Activated T-helper 17 cell treated with anti-CD3 and anti-CD28 coated beads, Interleukin-2, amount 50 U/mL, for 72 hours (primary cell): ENCODE measurements at regions not wholly inside any gene's neighbourhood (a gene's known extent, or its start where the extent isn't known, plus 50 kb on each side); places are given as distances from the start of the nearest gene placed in this dataset.

Experiments used
- ATAC-seq: fragments of 150-1000 bp; cut with Tn5 transposase; replicated peaks from 2 replicates; pipeline ENCODE4 v1.10.0; 2021; ENCODE audit warnings: mild to moderate bottlenecking, moderate library complexity
- H3K27ac Mint-ChIP-seq: one replicate; pipeline ENCODE4 v1.8.0; 2022; ENCODE audit warnings: mixed read lengths
- H3K27me3 Mint-ChIP-seq: one replicate; pipeline ENCODE4 v1.8.0; 2022; ENCODE audit warnings: mixed read lengths
- H3K36me3 Mint-ChIP-seq: one replicate; pipeline ENCODE4 v1.8.0; 2022; ENCODE audit warnings: low read depth, mild to moderate bottlenecking, mixed read lengths
- H3K4me1 Mint-ChIP-seq: one replicate; pipeline ENCODE4 v1.8.0; 2022; ENCODE audit warnings: mixed read lengths
- H3K4me3 Mint-ChIP-seq: one replicate; pipeline ENCODE4 v1.8.0; 2022; ENCODE audit warnings: mild to moderate bottlenecking, mixed read lengths
- H3K9me3 Mint-ChIP-seq: one replicate; pipeline ENCODE4 v1.8.0; 2022; ENCODE audit warnings: mixed read lengths

- ATAC-seq: no peak
- Mint-ChIP-seq H3K27ac (no peak overlapping the region), H3K4me1 (no peaks in the 10 kb centered on the region), H3K27me3 (no peaks in the 10 kb centered on the region), H3K4me3 (no peak overlapping the region), H3K9me3 (peaks cover 24% of the 10 kb centered on the region), H3K36me3 (no peaks in the 10 kb centered on the region)
Observed at GRCh38 chr3:116930786-116931185, 221.2 kb downstream of the TUSC7 start.

GRCh38 chr3:116939091-116939490 is 229.5 kb downstream of the TUSC7 start:
- Mint-ChIP-seq H3K4me1 (no peaks in the 10 kb centered on the region), H3K27me3 (no peaks in the 10 kb centered on the region), H3K4me3 (no peak overlapping the region), H3K9me3 (peaks cover 18% of the 10 kb centered on the region), H3K36me3 (no peaks in the 10 kb centered on the region), H3K27ac (no peak overlapping the region)
- no peak for ATAC-seq

GRCh38 chr3:116939550-116939949 is 230.0 kb downstream of the TUSC7 start:
- Mint-ChIP-seq H3K4me3 (no peak overlapping the region), H3K27me3 (no peaks in the 10 kb centered on the region), H3K27ac (no peak overlapping the region), H3K4me1 (no peaks in the 10 kb centered on the region), H3K9me3 (peaks cover 18% of the 10 kb centered on the region), H3K36me3 (no peaks in the 10 kb centered on the region)
- ATAC-seq: no peak

GRCh38 chr3:116940719-116941118 is 231.1 kb downstream of the TUSC7 start:
- H3K4me3 Mint-ChIP-seq: no peak overlapping the region
- peaks cover 15% of the 10 kb centered on the region for H3K9me3 Mint-ChIP-seq
- no peaks in the 10 kb centered on the region for H3K4me1 Mint-ChIP-seq
- ATAC-seq: no peak
- no peaks in the 10 kb centered on the region for H3K36me3 Mint-ChIP-seq
- no peaks in the 10 kb centered on the region for H3K27me3 Mint-ChIP-seq
- no peak overlapping the region for H3K27ac Mint-ChIP-seq

GRCh38 chr3:116946376-116946775 is 236.8 kb downstream of the TUSC7 start:
- peaks cover 15% of the 10 kb centered on the region for H3K9me3 Mint-ChIP-seq
- H3K4me3 Mint-ChIP-seq: no peak overlapping the region
- H3K27me3 Mint-ChIP-seq: no peaks in the 10 kb centered on the region
- H3K27ac Mint-ChIP-seq: no peak overlapping the region
- no peaks in the 10 kb centered on the region for H3K4me1 Mint-ChIP-seq
- ATAC-seq: no peak
- H3K36me3 Mint-ChIP-seq: no peaks in the 10 kb centered on the region

- no peak overlapping the region for H3K27ac Mint-ChIP-seq
- no peaks in the 10 kb centered on the region for H3K27me3 Mint-ChIP-seq
- H3K4me3 Mint-ChIP-seq: no peak overlapping the region
- no peaks in the 10 kb centered on the region for H3K4me1 Mint-ChIP-seq
- H3K36me3 Mint-ChIP-seq: no peaks in the 10 kb centered on the region
- H3K9me3 Mint-ChIP-seq: peaks cover 12% of the 10 kb centered on the region
- no peak for ATAC-seq
Observed at GRCh38 chr3:116947148-116947547, 237.6 kb downstream of the TUSC7 start.

GRCh38 chr3:116947809-116948208 is 238.2 kb downstream of the TUSC7 start:
- H3K4me3 Mint-ChIP-seq: no peak overlapping the region
- ATAC-seq: no peak
- H3K9me3 Mint-ChIP-seq: peaks cover 9% of the 10 kb centered on the region
- H3K36me3 Mint-ChIP-seq: no peaks in the 10 kb centered on the region
- no peak overlapping the region for H3K27ac Mint-ChIP-seq
- no peaks in the 10 kb centered on the region for H3K4me1 Mint-ChIP-seq
- no peaks in the 10 kb centered on the region for H3K27me3 Mint-ChIP-seq

GRCh38 chr3:116950301-116951055 is 240.9 kb downstream of the TUSC7 start:
- Mint-ChIP-seq H3K4me3 (no peak overlapping the region), H3K9me3 (no peaks in the 10 kb centered on the region), H3K27me3 (no peaks in the 10 kb centered on the region), H3K36me3 (no peaks in the 10 kb centered on the region), H3K27ac (no peak overlapping the region), H3K4me1 (no peaks in the 10 kb centered on the region)
- no peak for ATAC-seq

GRCh38 chr3:116951610-116952009 is 242.0 kb downstream of the TUSC7 start:
- Mint-ChIP-seq H3K27ac (no peak overlapping the region), H3K4me1 (no peaks in the 10 kb centered on the region), H3K36me3 (no peaks in the 10 kb centered on the region), H3K9me3 (no peaks in the 10 kb centered on the region), H3K4me3 (no peak overlapping the region), H3K27me3 (no peaks in the 10 kb centered on the region)
- ATAC-seq: no peak

GRCh38 chr3:116958291-116958690 is 248.7 kb downstream of the TUSC7 start:
- H3K4me1 Mint-ChIP-seq: no peaks in the 10 kb centered on the region
- H3K27me3 Mint-ChIP-seq: no peaks in the 10 kb centered on the region

GRCh38 chr3:116961106-116961505 is 251.5 kb downstream of the TUSC7 start:
- Mint-ChIP-seq H3K27me3 (no peaks in the 10 kb centered on the region), H3K27ac (no peak overlapping the region), H3K4me1 (no peaks in the 10 kb centered on the region), H3K9me3 (peaks cover 6% of the 10 kb centered on the region), H3K36me3 (no peaks in the 10 kb centered on the region), H3K4me3 (no peak overlapping the region)
- no peak for ATAC-seq

More at GRCh38 chr3:116958291-116958690, 248.7 kb downstream of the TUSC7 start:
- H3K4me3 Mint-ChIP-seq: no peak overlapping the region
- no peak overlapping the region for H3K27ac Mint-ChIP-seq
- H3K9me3 Mint-ChIP-seq: peaks cover 3% of the 10 kb centered on the region
- no peak for ATAC-seq
- H3K36me3 Mint-ChIP-seq: no peaks in the 10 kb centered on the region

GRCh38 chr3:116963802-116964201 is 254.2 kb downstream of the TUSC7 start:
- Mint-ChIP-seq H3K27ac (no peak overlapping the region), H3K9me3 (peaks cover 6% of the 10 kb centered on the region), H3K4me3 (no peak overlapping the region), H3K4me1 (no peaks in the 10 kb centered on the region), H3K27me3 (no peaks in the 10 kb centered on the region), H3K36me3 (no peaks in the 10 kb centered on the region)
- no peak for ATAC-seq

GRCh38 chr3:116966649-116967048 is 257.1 kb downstream of the TUSC7 start:
- Mint-ChIP-seq H3K9me3 (peaks cover 6% of the 10 kb centered on the region), H3K4me1 (no peaks in the 10 kb centered on the region), H3K36me3 (no peaks in the 10 kb centered on the region), H3K27me3 (no peaks in the 10 kb centered on the region), H3K4me3 (no peak overlapping the region), H3K27ac (no peak overlapping the region)
- no peak for ATAC-seq

GRCh38 chr3:116969135-116969534 is 259.6 kb downstream of the TUSC7 start:
- Mint-ChIP-seq H3K36me3 (no peaks in the 10 kb centered on the region), H3K27ac (no peak overlapping the region), H3K4me1 (no peaks in the 10 kb centered on the region), H3K4me3 (no peak overlapping the region), H3K9me3 (peaks cover 3% of the 10 kb centered on the region), H3K27me3 (no peaks in the 10 kb centered on the region)
- no peak for ATAC-seq

GRCh38 chr3:116969646-116970045 is 260.1 kb downstream of the TUSC7 start:
- no peaks in the 10 kb centered on the region for H3K36me3 Mint-ChIP-seq
- ATAC-seq: no peak
- H3K4me1 Mint-ChIP-seq: no peaks in the 10 kb centered on the region
- no peaks in the 10 kb centered on the region for H3K9me3 Mint-ChIP-seq
- no peaks in the 10 kb centered on the region for H3K27me3 Mint-ChIP-seq
- no peak overlapping the region for H3K27ac Mint-ChIP-seq
- H3K4me3 Mint-ChIP-seq: no peak overlapping the region

- H3K27me3 Mint-ChIP-seq: no peaks in the 10 kb centered on the region
- no peak overlapping the region for H3K4me3 Mint-ChIP-seq
- H3K36me3 Mint-ChIP-seq: no peaks in the 10 kb centered on the region
- H3K9me3 Mint-ChIP-seq: no peaks in the 10 kb centered on the region
- no peaks in the 10 kb centered on the region for H3K4me1 Mint-ChIP-seq
- no peak for ATAC-seq
- no peak overlapping the region for H3K27ac Mint-ChIP-seq
Observed at GRCh38 chr3:116971531-116971930, 262.0 kb downstream of the TUSC7 start.
